HL-60 (cell line): ENCODE measurements at regions not wholly inside any gene's neighbourhood (a gene's known extent, or its start where the extent isn't known, plus 50 kb on each side); places are given as distances from the start of the nearest gene placed in this dataset.
"Not testable (repeated sequence)": the region's sequence is repeated elsewhere in the genome, so short reads cannot be mapped to it uniquely, and the experiment has no call there.

Experiments used
- POLR2AphosphoS5 ChIP-seq: IDR thresholded peaks from 2 replicates; pipeline ENCODE4 v1.6.1; 2012; ENCODE audit warnings: low read depth
- TF ChIP-seq, protein P1 (sequence below): IDR thresholded peaks from one replicate; pipeline ENCODE4 v1.5.1; 2011; ENCODE audit warnings: low read length, control low read depth, inconsistent platforms; ENCODE audit not compliant: insufficient read depth

DNA sequence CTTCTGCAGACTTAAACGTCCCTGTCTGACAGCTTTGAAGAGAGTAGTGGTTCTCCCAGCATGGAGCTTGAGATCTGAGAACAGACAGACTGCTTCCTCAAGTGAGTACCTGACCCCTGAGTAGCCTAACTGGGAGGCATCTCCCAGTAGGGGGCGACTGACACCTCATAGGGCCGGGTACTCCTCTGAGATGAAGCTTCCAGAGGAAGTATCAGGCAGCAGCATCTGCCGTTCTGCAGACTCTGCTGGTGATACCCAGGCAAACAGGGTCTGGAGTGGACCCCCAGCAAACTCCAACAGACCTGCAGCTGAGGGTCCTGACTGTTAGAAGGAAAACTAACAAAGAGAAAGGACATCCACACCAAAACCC, 174.4 kb downstream of the LRRC70 start:
- TF ChIP-seq, protein P1, sequence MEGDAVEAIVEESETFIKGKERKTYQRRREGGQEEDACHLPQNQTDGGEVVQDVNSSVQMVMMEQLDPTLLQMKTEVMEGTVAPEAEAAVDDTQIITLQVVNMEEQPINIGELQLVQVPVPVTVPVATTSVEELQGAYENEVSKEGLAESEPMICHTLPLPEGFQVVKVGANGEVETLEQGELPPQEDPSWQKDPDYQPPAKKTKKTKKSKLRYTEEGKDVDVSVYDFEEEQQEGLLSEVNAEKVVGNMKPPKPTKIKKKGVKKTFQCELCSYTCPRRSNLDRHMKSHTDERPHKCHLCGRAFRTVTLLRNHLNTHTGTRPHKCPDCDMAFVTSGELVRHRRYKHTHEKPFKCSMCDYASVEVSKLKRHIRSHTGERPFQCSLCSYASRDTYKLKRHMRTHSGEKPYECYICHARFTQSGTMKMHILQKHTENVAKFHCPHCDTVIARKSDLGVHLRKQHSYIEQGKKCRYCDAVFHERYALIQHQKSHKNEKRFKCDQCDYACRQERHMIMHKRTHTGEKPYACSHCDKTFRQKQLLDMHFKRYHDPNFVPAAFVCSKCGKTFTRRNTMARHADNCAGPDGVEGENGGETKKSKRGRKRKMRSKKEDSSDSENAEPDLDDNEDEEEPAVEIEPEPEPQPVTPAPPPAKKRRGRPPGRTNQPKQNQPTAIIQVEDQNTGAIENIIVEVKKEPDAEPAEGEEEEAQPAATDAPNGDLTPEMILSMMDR: not testable (repeated sequence)
- TF ChIP-seq POLR2AphosphoS5: not testable (repeated sequence)
